ENCODE measurements at regions not wholly inside any gene's neighbourhood (a gene's known extent, or its start where the extent isn't known, plus 50 kb on each side); places are given as distances from the start of the nearest gene placed in this dataset.

DNA sequence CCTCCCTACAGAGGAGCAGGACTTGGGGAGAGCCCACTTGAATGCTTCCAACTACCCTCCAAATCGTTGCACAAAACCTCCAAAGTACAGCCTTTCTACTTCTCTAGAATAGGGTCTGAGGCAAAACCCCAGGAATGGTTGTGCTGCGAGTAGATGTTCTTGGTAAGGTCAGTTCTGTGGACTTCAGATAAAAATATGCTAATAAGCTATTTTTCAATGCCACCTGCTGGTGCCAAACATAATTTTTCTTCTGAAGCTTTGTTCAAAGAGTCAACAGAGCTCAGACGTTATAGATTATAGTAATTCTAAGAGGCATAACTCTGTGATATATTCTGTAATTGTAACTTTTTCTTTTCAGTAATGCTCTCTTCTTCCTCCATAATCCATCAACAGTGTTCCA, 425.7 kb downstream of the GPAT3 start:
- TF ChIP-seq TAF1 (IDR thresholded peaks at IDR 0.05; ENCODE audit: borderline replicate concordance, insufficient read depth, low read length) (no peak), POLR2AphosphoS5 (IDR thresholded peaks at IDR 0.05; ENCODE audit: low read depth, low read length) (no peak), SIN3A (IDR thresholded peaks at IDR 0.05; ENCODE audit: borderline replicate concordance, insufficient read depth, low read length) (no peak)
- TF ChIP-seq, protein P1, sequence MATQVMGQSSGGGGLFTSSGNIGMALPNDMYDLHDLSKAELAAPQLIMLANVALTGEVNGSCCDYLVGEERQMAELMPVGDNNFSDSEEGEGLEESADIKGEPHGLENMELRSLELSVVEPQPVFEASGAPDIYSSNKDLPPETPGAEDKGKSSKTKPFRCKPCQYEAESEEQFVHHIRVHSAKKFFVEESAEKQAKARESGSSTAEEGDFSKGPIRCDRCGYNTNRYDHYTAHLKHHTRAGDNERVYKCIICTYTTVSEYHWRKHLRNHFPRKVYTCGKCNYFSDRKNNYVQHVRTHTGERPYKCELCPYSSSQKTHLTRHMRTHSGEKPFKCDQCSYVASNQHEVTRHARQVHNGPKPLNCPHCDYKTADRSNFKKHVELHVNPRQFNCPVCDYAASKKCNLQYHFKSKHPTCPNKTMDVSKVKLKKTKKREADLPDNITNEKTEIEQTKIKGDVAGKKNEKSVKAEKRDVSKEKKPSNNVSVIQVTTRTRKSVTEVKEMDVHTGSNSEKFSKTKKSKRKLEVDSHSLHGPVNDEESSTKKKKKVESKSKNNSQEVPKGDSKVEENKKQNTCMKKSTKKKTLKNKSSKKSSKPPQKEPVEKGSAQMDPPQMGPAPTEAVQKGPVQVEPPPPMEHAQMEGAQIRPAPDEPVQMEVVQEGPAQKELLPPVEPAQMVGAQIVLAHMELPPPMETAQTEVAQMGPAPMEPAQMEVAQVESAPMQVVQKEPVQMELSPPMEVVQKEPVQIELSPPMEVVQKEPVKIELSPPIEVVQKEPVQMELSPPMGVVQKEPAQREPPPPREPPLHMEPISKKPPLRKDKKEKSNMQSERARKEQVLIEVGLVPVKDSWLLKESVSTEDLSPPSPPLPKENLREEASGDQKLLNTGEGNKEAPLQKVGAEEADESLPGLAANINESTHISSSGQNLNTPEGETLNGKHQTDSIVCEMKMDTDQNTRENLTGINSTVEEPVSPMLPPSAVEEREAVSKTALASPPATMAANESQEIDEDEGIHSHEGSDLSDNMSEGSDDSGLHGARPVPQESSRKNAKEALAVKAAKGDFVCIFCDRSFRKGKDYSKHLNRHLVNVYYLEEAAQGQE (IDR thresholded peaks at IDR 0.05; ENCODE audit: insufficient read depth in 1 of 2, low read depth in 2 of 2, low read length in 2 of 2) = no peak

All from PFSK-1 (cell line).